PC-3 (cell line): ENCODE measurements at regions not wholly inside any gene's neighbourhood (a gene's known extent, or its start where the extent isn't known, plus 50 kb on each side); places are given as distances from the start of the nearest gene placed in this dataset.

Source experiments
- ATAC-seq: fragments of 200-7000 bp; cut with Tn5 transposase; 2 replicates; pipeline ENCODE4 v1.9.1; 2020; ENCODE audit warnings: mild to moderate bottlenecking, moderate library complexity
- BruUV-seq: library from RNA; stranded (reverse); fragments of 400-500 nt; replicated peaks from 2 replicates; lab custom pipeline; 2021; lab: Mats Ljungman, UMichigan
- CTCF ChIA-PET: fragments of 300-600 bp; sonication (Branson Sonifier 250); formaldehyde crosslinking; loops from one replicate; lab custom pipeline; 2022; ENCODE audit warnings: antibody characterized with exemption; lab: Charles Lee
- POLR2A ChIA-PET: fragments of 300-600 bp; sonication (Branson Sonifier 250); formaldehyde crosslinking; loops from one replicate; lab custom pipeline; 2022; ENCODE audit warnings: antibody characterized with exemption; ENCODE audit not compliant: unreplicated experiment; lab: Charles Lee
- DNase-seq: peaks from one replicate; pipeline ENCODE4 v3.0.0-alpha.2; 2015
- H2AFZ ChIP-seq: fragments of 300-600 bp; sonication (generic); 2 replicates; pipeline ENCODE4 v1.6.0; 2016; ENCODE audit warnings: antibody characterized with exemption, low read length
- H3F3A ChIP-seq: fragments of 300-600 bp; sonication (generic); one replicate; pipeline ENCODE4 v1.6.0; 2017; ENCODE audit warnings: antibody characterized with exemption, low read length, control low read depth, mild to moderate bottlenecking; ENCODE audit not compliant: unreplicated experiment
- H3K27ac ChIP-seq: fragments of 300-600 bp; sonication (generic); 2 replicates; pipeline ENCODE4 v1.5.1; 2016; ENCODE audit warnings: mild to moderate bottlenecking, low read length
- H3K27me3 ChIP-seq: fragments of 300-600 bp; sonication (generic); 2 replicates; pipeline ENCODE4 v1.6.1; 2016; ENCODE audit warnings: low read length, mixed read lengths
- H3K36me3 ChIP-seq: fragments of 300-600 bp; sonication (generic); 2 replicates; pipeline ENCODE4 v1.6.1; 2016; ENCODE audit warnings: low read depth, mixed run types, low read length, mixed read lengths
- H3K4me1 ChIP-seq: fragments of 300-600 bp; sonication (generic); 2 replicates; pipeline ENCODE4 v1.5.1; 2016; ENCODE audit warnings: low read length; ENCODE audit not compliant: insufficient read depth
- H3K4me2 ChIP-seq: fragments of 300-600 bp; sonication (generic); 2 replicates; pipeline ENCODE4 v1.6.0; 2016; ENCODE audit warnings: low read length
- H3K4me3 ChIP-seq: fragments of 300-600 bp; sonication (generic); 2 replicates; pipeline ENCODE4 v1.5.1; 2016; ENCODE audit warnings: mild to moderate bottlenecking, low read length, mixed read lengths
- H3K79me2 ChIP-seq: fragments of 300-600 bp; sonication (generic); 2 replicates; pipeline ENCODE4 v1.6.1; 2017; ENCODE audit warnings: low read length, mixed read lengths
- H3K9ac ChIP-seq: fragments of 300-600 bp; sonication (generic); 2 replicates; pipeline ENCODE4 v1.6.0; 2016; ENCODE audit warnings: mild to moderate bottlenecking, low read length
- H3K9me2 ChIP-seq: fragments of 300-600 bp; sonication (generic); replicated peaks from 2 replicates; pipeline ENCODE4 v1.6.1; 2016; ENCODE audit warnings: mixed run types, low read length, mixed read lengths
- H3K9me3 ChIP-seq: fragments of 300-600 bp; sonication (generic); 2 replicates; pipeline ENCODE4 v1.6.1; 2016; ENCODE audit warnings: low read length, mixed read lengths
- H4K20me1 ChIP-seq: fragments of 300-600 bp; sonication (generic); 2 replicates; pipeline ENCODE4 v1.6.1; 2016; ENCODE audit warnings: low read length, mixed read lengths
- CTCF ChIP-seq: fragments of 300-600 bp; sonication (generic); conservative IDR thresholded peaks from 2 replicates; pipeline ENCODE4 v1.5.1; 2017; ENCODE audit warnings: antibody characterized with exemption, low read depth, mild to moderate bottlenecking, low read length
- EZH2 ChIP-seq: fragments of 300-600 bp; sonication (generic); IDR thresholded peaks from one replicate; pipeline ENCODE4 v1.6.1; 2017; ENCODE audit warnings: antibody characterized with exemption, mild to moderate bottlenecking, low read length; ENCODE audit not compliant: unreplicated experiment
- EZH2phosphoT487 ChIP-seq: fragments of 300-600 bp; sonication (generic); IDR thresholded peaks from 2 replicates; pipeline ENCODE4 v1.6.1; 2018; ENCODE audit warnings: mild to moderate bottlenecking, antibody characterized with exemption, low read length, borderline replicate concordance
- intact Hi-C: fragments of 100-400 bp; cut with micrococcal nuclease; formaldehyde crosslinking; loops from 2 replicates; pipeline ENCODE4 v1.9.0; 2023

GRCh38 chr3:20898962-20899361 lies 713.0 kb upstream of the SGO1 start:
- H3K4me2 ChIP-seq: no peak overlapping the region
- H3F3A ChIP-seq: no peaks in the 10 kb centered on the region
- ATAC-seq (no peak), DNase-seq (no peak)
- ChIA-PET CTCF (interaction anchor here (0.6 kb wide), 1 partner anchor 211 kb away, joined by 3 read pairs; no protein-coding TSS in a partner anchor), POLR2A (no interaction called here)
- H3K4me1 ChIP-seq: no peaks in the 10 kb centered on the region
- BruUV-seq: no TSS peak
- H3K4me3 ChIP-seq: no peak overlapping the region
- no peak overlapping the region for H3K27ac ChIP-seq
- H4K20me1 ChIP-seq: no peaks in the 10 kb centered on the region
- no peak overlapping the region for H2AFZ ChIP-seq
- H3K36me3 ChIP-seq: no peaks in the 10 kb centered on the region
- no peaks in the 10 kb centered on the region for H3K27me3 ChIP-seq
- no peak overlapping the region for H3K9ac ChIP-seq
- intact Hi-C loops: no loop called here
- no peaks in the 10 kb centered on the region for H3K9me2 ChIP-seq
- TF ChIP-seq EZH2: no peak
- no peak for TF ChIP-seq CTCF
- TF ChIP-seq EZH2phosphoT487: no peak
- H3K9me3 ChIP-seq: peaks cover 13% of the 10 kb centered on the region; the same call in 1 of the 2 replicates
- no peaks in the 10 kb centered on the region for H3K79me2 ChIP-seq

GRCh38 chr3:20890111-20890519 lies 704.1 kb upstream of the SGO1 start:
- intact Hi-C loops: no loop called here

More at GRCh38 chr3:20890111-20890519, 704.1 kb upstream of the SGO1 start:
- no peak for TF ChIP-seq EZH2
- TF ChIP-seq EZH2phosphoT487: no peak
- no peak for TF ChIP-seq CTCF
- no peaks in the 10 kb centered on the region for H3F3A ChIP-seq
- H4K20me1 ChIP-seq: no peaks in the 10 kb centered on the region
- H3K9me3 ChIP-seq: peaks cover 9% of the 10 kb centered on the region
- H2AFZ ChIP-seq: no peak overlapping the region
- H3K36me3 ChIP-seq: no peaks in the 10 kb centered on the region
- CTCF ChIA-PET: no interaction called here
- no peak for DNase-seq
- H3K27ac ChIP-seq: no peak overlapping the region
- no peaks in the 10 kb centered on the region for H3K4me1 ChIP-seq
- ATAC-seq: no peak
- BruUV-seq: no TSS peak
- H3K4me3 ChIP-seq: no peak overlapping the region
- POLR2A ChIA-PET: no interaction called here
- H3K9me2 ChIP-seq: no peaks in the 10 kb centered on the region
- no peaks in the 10 kb centered on the region for H3K27me3 ChIP-seq
- no peak overlapping the region for H3K9ac ChIP-seq
- H3K4me2 ChIP-seq: no peak overlapping the region
- H3K79me2 ChIP-seq: no peaks in the 10 kb centered on the region
